SW 1271 (cell line): ENCODE measurements at regions not wholly inside any gene's neighbourhood (a gene's known extent, or its start where the extent isn't known, plus 50 kb on each side); places are given as distances from the start of the nearest gene placed in this dataset.

Experiments used
- DNase-seq, 2 experiments: peaks; one replicate each; lab custom pipeline; 2025; lab: John Stamatoyannopoulos, UW

GRCh38 chr10:27451054-27451453 is 53.0 kb upstream of the RAB18 start:
- no peak for DNase-seq

GRCh38 chr10:27450225-27450624 is 53.9 kb upstream of the RAB18 start:
- no peak for DNase-seq

GRCh38 chr10:27449571-27449970 is 54.5 kb upstream of the RAB18 start:
- DNase-seq, result no peak

GRCh38 chr10:27448921-27449320 is 55.2 kb upstream of the RAB18 start:
- no peak for DNase-seq

- no peak for DNase-seq
Observed at GRCh38 chr10:27447540-27447939, 56.6 kb upstream of the RAB18 start.

- peak in 1 of 2 experiments; percentile 58 for DNase-seq
Observed at GRCh38 chr10:27446091-27446918, 57.8 kb upstream of the RAB18 start.

GRCh38 chr10:27445070-27445469 is 59.0 kb upstream of the RAB18 start:
- no peak for DNase-seq

- DNase-seq, result no peak
Observed at GRCh38 chr10:27440478-27440877, 63.6 kb upstream of the RAB18 start.

GRCh38 chr10:27440021-27440420 is 64.1 kb upstream of the RAB18 start:
- DNase-seq, result no peak

GRCh38 chr10:27439101-27439500 is 65.0 kb upstream of the RAB18 start:
- DNase-seq, result no peak

GRCh38 chr10:27437775-27438174 is 66.3 kb upstream of the RAB18 start:
- DNase-seq, result no peak

- DNase-seq, result no peak
Observed at GRCh38 chr10:27436710-27437109, 67.4 kb upstream of the RAB18 start.

- DNase-seq, result no peak
Observed at GRCh38 chr10:27433976-27434375, 70.1 kb upstream of the RAB18 start.

- DNase-seq, result no peak
Observed at GRCh38 chr10:27426948-27427467, 77.1 kb upstream of the RAB18 start.

- no peak for DNase-seq
Observed at GRCh38 chr10:27413831-27414348, 90.2 kb upstream of the RAB18 start.

GRCh38 chr10:27413387-27413786 is 90.7 kb upstream of the RAB18 start:
- no peak for DNase-seq

- no peak for DNase-seq
Observed at GRCh38 chr10:27410153-27410552, 94.0 kb upstream of the RAB18 start.

GRCh38 chr10:27407271-27407670 is 96.8 kb upstream of the RAB18 start:
- DNase-seq, result no peak

GRCh38 chr10:27399871-27400270 is 104.2 kb upstream of the RAB18 start:
- no peak for DNase-seq

GRCh38 chr10:27393961-27394360 is 110.1 kb upstream of the RAB18 start:
- no peak for DNase-seq

GRCh38 chr10:27392606-27393005 is 111.5 kb upstream of the RAB18 start:
- DNase-seq, result no peak

GRCh38 chr10:27391916-27392315 is 112.2 kb upstream of the RAB18 start:
- DNase-seq, result no peak

GRCh38 chr10:27391325-27391724 is 112.8 kb upstream of the RAB18 start:
- no peak for DNase-seq

GRCh38 chr10:27390681-27391080 is 113.4 kb upstream of the RAB18 start:
- DNase-seq, result no peak
